Colonic mucosa (tissue), 4 donors: ENCODE measurements at regions not wholly inside any gene's neighbourhood (a gene's known extent, or its start where the extent isn't known, plus 50 kb on each side); places are given as distances from the start of the nearest gene placed in this dataset.
"Not testable (repeated sequence)": the region's sequence is repeated elsewhere in the genome, so short reads cannot be mapped to it uniquely, and the experiment has no call there.

Source experiments
- DNase-seq: peaks from one replicate; pipeline ENCODE4 v3.0.0-alpha.2; 2020
- H3K27ac ChIP-seq: fragments of 200-600 bp; one replicate; pipeline ENCODE4 v1.8.0; 2021
- H3K27me3 ChIP-seq: fragments of 200-600 bp; one replicate; pipeline ENCODE4 v1.8.0; 2021
- H3K36me3 ChIP-seq: fragments of 200-600 bp; one replicate; pipeline ENCODE4 v1.8.0; 2021
- H3K4me1 ChIP-seq: fragments of 200-600 bp; one replicate; pipeline ENCODE4 v1.8.0; 2021; ENCODE audit warnings: mild to moderate bottlenecking
- H3K4me3 ChIP-seq: fragments of 200-600 bp; one replicate; pipeline ENCODE4 v1.8.0; 2021
- H3K9ac ChIP-seq, 2 donors: one replicate each; pipeline ENCODE4 v1.7.0; 2013; ENCODE audit warnings: control low read depth in 2 of 2, low read depth in 2 of 2, low read length in 2 of 2
- H3K9me3 ChIP-seq: fragments of 200-600 bp; one replicate; pipeline ENCODE4 v1.8.0; 2021
- CTCF ChIP-seq: fragments of 200-600 bp; IDR thresholded peaks from one replicate; pipeline ENCODE4 v1.8.0; 2022; ENCODE audit warnings: antibody characterized with exemption, mild to moderate bottlenecking
- intact Hi-C: fragments of 100-400 bp; cut with DNase I; formaldehyde crosslinking; loops from one replicate; pipeline ENCODE4 v1.14.1; 2022
- donor health status: healthy.
- donor health status: DM: no; HTN: no; CAD: no.
- donor health status: DM: no; HTN: no; CAD: no.

GRCh38 chr11:44387415-44387814, 77.5 kb upstream of the ALX4 start:
- intact Hi-C loops: no loop called here
- Histone ChIP-seq H3K4me3 (no peak overlapping the region), H3K27ac (no peak overlapping the region)

GRCh38 chr11:44387825-44388224, 77.9 kb upstream of the ALX4 start:
- Histone ChIP-seq H3K9me3 (no peaks in the 10 kb centered on the region), H3K36me3 (no peaks in the 10 kb centered on the region), H3K4me1 (no peaks in the 10 kb centered on the region), H3K27me3 (no peaks in the 10 kb centered on the region), H3K4me3 (no peak overlapping the region), H3K9ac (no peak overlapping the region), H3K27ac (no peak overlapping the region)
- TF ChIP-seq CTCF: no peak
- intact Hi-C loops: no loop called here
- no peak for DNase-seq

More at GRCh38 chr11:44387415-44387814, 77.5 kb upstream of the ALX4 start:
- no peaks in the 10 kb centered on the region for H3K36me3 ChIP-seq
- TF ChIP-seq CTCF: no peak
- H3K9me3 ChIP-seq: no peaks in the 10 kb centered on the region
- H3K9ac ChIP-seq: no peak overlapping the region
- no peak for DNase-seq
- H3K27me3 ChIP-seq: no peaks in the 10 kb centered on the region
- no peaks in the 10 kb centered on the region for H3K4me1 ChIP-seq

- DNase-seq: no peak
- no peak for TF ChIP-seq CTCF
- no peaks in the 10 kb centered on the region for H3K4me1 ChIP-seq
- H3K36me3 ChIP-seq: no peaks in the 10 kb centered on the region
- H3K4me3 ChIP-seq: no peak overlapping the region
- intact Hi-C loops: no loop called here
- H3K27ac ChIP-seq: no peak overlapping the region
- H3K9me3 ChIP-seq: no peaks in the 10 kb centered on the region
- H3K9ac ChIP-seq: no peak overlapping the region
- no peaks in the 10 kb centered on the region for H3K27me3 ChIP-seq
Observed at GRCh38 chr11:44388828-44389657, 79.1 kb upstream of the ALX4 start.

GRCh38 chr11:44389963-44390605, 80.1 kb upstream of the ALX4 start:
- H3K9me3 ChIP-seq: no peaks in the 10 kb centered on the region
- no peak overlapping the region for H3K9ac ChIP-seq
- H3K36me3 ChIP-seq: no peaks in the 10 kb centered on the region
- no peak for DNase-seq
- H3K4me3 ChIP-seq: no peak overlapping the region
- no peak for TF ChIP-seq CTCF
- intact Hi-C loops: no loop called here
- H3K27me3 ChIP-seq: no peaks in the 10 kb centered on the region
- H3K4me1 ChIP-seq: no peaks in the 10 kb centered on the region
- H3K27ac ChIP-seq: no peak overlapping the region

- H3K36me3 ChIP-seq, H3K27ac ChIP-seq, H3K27me3 ChIP-seq, H3K9me3 ChIP-seq, DNase-seq, H3K4me3 ChIP-seq, H3K4me1 ChIP-seq, intact Hi-C loops, H3K9ac ChIP-seq: not testable (repeated sequence)
Observed at GRCh38 chr11:44391004-44391403, 81.1 kb upstream of the ALX4 start.

GRCh38 chr11:44396746-44397145, 86.8 kb upstream of the ALX4 start:
- H3K4me1 ChIP-seq, H3K9me3 ChIP-seq, H3K27me3 ChIP-seq, H3K36me3 ChIP-seq, DNase-seq, H3K27ac ChIP-seq, H3K9ac ChIP-seq, H3K4me3 ChIP-seq, intact Hi-C loops: not testable (repeated sequence)
